H1 (cell line): ENCODE measurements at regions not wholly inside any gene's neighbourhood (a gene's known extent, or its start where the extent isn't known, plus 50 kb on each side); places are given as distances from the start of the nearest gene placed in this dataset.

ENCODE experiments used
- EP300 ChIP-seq, 2 experiments: IDR thresholded peaks; 1 replicate in 1 of 2; 2 replicates in 1 of 2; pipeline ENCODE4 v1.6.1; 2011 to 2012; ENCODE audit warnings: low read depth in 2 of 2, low read length in 2 of 2, mild to moderate bottlenecking in 2 of 2, borderline replicate concordance in 1 of 2, inconsistent platforms in 1 of 2, moderate library complexity in 1 of 2
- MAFK ChIP-seq: IDR thresholded peaks from 2 replicates; pipeline ENCODE4 v1.6.1; 2012; ENCODE audit warnings: low read depth, mild to moderate bottlenecking, improper control_type of control experiment, low read length
- MAX ChIP-seq: IDR thresholded peaks from 2 replicates; pipeline ENCODE4 v1.6.1; 2012; ENCODE audit warnings: inconsistent platforms
- SIN3A ChIP-seq, 2 experiments: IDR thresholded peaks in 1 of 2; conservative IDR thresholded peaks in 1 of 2; 2 replicates each; pipeline ENCODE4 v1.6.1; 2011 to 2012; ENCODE audit warnings: low read length in 2 of 2, improper control_type of control experiment in 1 of 2, low read depth in 1 of 2, mild to moderate bottlenecking in 1 of 2
- SP4 ChIP-seq: IDR thresholded peaks from 2 replicates; pipeline ENCODE4 v1.6.1; 2012; ENCODE audit warnings: low read length, inconsistent platforms

- TF ChIP-seq SP4: no peak
- no peak for TF ChIP-seq MAFK
- no peak for TF ChIP-seq EP300 (IDR thresholded peaks at IDR 0.05; ENCODE audit: borderline replicate concordance in 1 of 2, low read depth in 2 of 2, low read length in 2 of 2)
- no peak for TF ChIP-seq SIN3A (conservative IDR thresholded peaks at IDR 0.05 in 1 of 2, IDR thresholded peaks at IDR 0.05 in 1 of 2; ENCODE audit: low read depth in 1 of 2, low read length in 2 of 2)
- no peak for TF ChIP-seq MAX
Observed at GRCh38 chr5:125222597-125223240, 476.3 kb upstream of the ZNF608 start (continued).
